GM18868 (cell line): ENCODE measurements at regions not wholly inside any gene's neighbourhood (a gene's known extent, or its start where the extent isn't known, plus 50 kb on each side); places are given as distances from the start of the nearest gene placed in this dataset.
A peak's percentile ranks its signal among the peaks of the same experiment; 100 is the strongest.
"Not testable (repeated sequence)": the region's sequence is repeated elsewhere in the genome, so short reads cannot be mapped to it uniquely, and the experiment has no call there.

Experiments used
- ATAC-seq: cut with Tn5 transposase; IDR thresholded peaks from one replicate; pipeline ENCODE4 v1.9.1; 2021; ENCODE audit warnings: mild to moderate bottlenecking, moderate library complexity; ENCODE audit not compliant: unreplicated experiment

GRCh38 chr6:57860481-57861315 lies 543.3 kb downstream of the PRIM2 start:
- ATAC-seq: not testable (repeated sequence)

- not testable (repeated sequence) for ATAC-seq
These were observed 552.7 kb downstream of the PRIM2 start for GRCh38 chr6:57870083-57870482.

- ATAC-seq: not testable (repeated sequence)
These were observed 556.0 kb downstream of the PRIM2 start for GRCh38 chr6:57873424-57873823.

GRCh38 chr6:57876659-57877058 lies 559.2 kb downstream of the PRIM2 start:
- ATAC-seq: not testable (repeated sequence)

GRCh38 chr6:57877729-57878128 lies 560.3 kb downstream of the PRIM2 start:
- not testable (repeated sequence) for ATAC-seq

GRCh38 chr6:57878792-57879191 lies 561.4 kb downstream of the PRIM2 start:
- peak; percentile 77 for ATAC-seq

- ATAC-seq: peak; percentile 83
These were observed 581.4 kb downstream of the PRIM2 start for GRCh38 chr6:57898850-57899249.

- ATAC-seq: peak; percentile 51
These were observed 583.4 kb downstream of the PRIM2 start for GRCh38 chr6:57900687-57901399.

GRCh38 chr6:57901445-57901844 lies 584.0 kb downstream of the PRIM2 start:
- ATAC-seq: not testable (repeated sequence)

- not testable (repeated sequence) for ATAC-seq
These were observed 586.9 kb downstream of the PRIM2 start for GRCh38 chr6:57904356-57904755.

GRCh38 chr6:57915300-57915699 lies 597.9 kb downstream of the PRIM2 start:
- not testable (repeated sequence) for ATAC-seq

- not testable (repeated sequence) for ATAC-seq
These were observed 625.5 kb downstream of the PRIM2 start for GRCh38 chr6:57942966-57943365.

- ATAC-seq: not testable (repeated sequence)
These were observed 628.8 kb downstream of the PRIM2 start for GRCh38 chr6:57946084-57946768.

GRCh38 chr6:57946769-57947091 lies 629.3 kb downstream of the PRIM2 start:
- ATAC-seq: not testable (repeated sequence)

- ATAC-seq: not testable (repeated sequence)
These were observed 631.1 kb downstream of the PRIM2 start for GRCh38 chr6:57948481-57948880.

- not testable (repeated sequence) for ATAC-seq
These were observed 633.0 kb downstream of the PRIM2 start for GRCh38 chr6:57950430-57950829.

GRCh38 chr6:57966757-57967156 lies 649.3 kb downstream of the PRIM2 start:
- ATAC-seq: not testable (repeated sequence)

- ATAC-seq: not testable (repeated sequence)
These were observed 654.5 kb downstream of the PRIM2 start for GRCh38 chr6:57971956-57972355.

GRCh38 chr6:57974653-57975052 lies 657.2 kb downstream of the PRIM2 start:
- no peak for ATAC-seq

GRCh38 chr6:57975127-57975526 lies 657.7 kb downstream of the PRIM2 start:
- not testable (repeated sequence) for ATAC-seq

- not testable (repeated sequence) for ATAC-seq
These were observed 658.9 kb downstream of the PRIM2 start for GRCh38 chr6:57976371-57976770.
